SK-N-SH (cell line): ENCODE measurements at regions not wholly inside any gene's neighbourhood (a gene's known extent, or its start where the extent isn't known, plus 50 kb on each side); places are given as distances from the start of the nearest gene placed in this dataset.
A peak's percentile ranks its signal among the peaks of the same experiment; 100 is the strongest.

Experiments used
- CTCF ChIA-PET: fragments of 300-600, 350-600 bp; formaldehyde crosslinking; extraction: SDS; loops from one replicate; lab custom pipeline; 2021; lab: Yijun Ruan, JAX
- POLR2A ChIA-PET: fragments of 350-600 bp; sonication (Branson Sonifier 250); formaldehyde crosslinking; extraction: SDS; loops from one replicate; lab custom pipeline; 2020; ENCODE audit warnings: antibody characterized with exemption, inconsistent platforms; lab: Yijun Ruan, JAX
- DNase-seq: peaks from one replicate; pipeline ENCODE4 v3.0.0; 2012
- H2AFZ ChIP-seq: fragments of 200-600 bp; sonication (generic); 2 replicates; pipeline ENCODE4 v1.8.1; 2016; ENCODE audit warnings: antibody characterized with exemption, mild to moderate bottlenecking, low read depth
- H3F3A ChIP-seq: fragments of 200-600 bp; sonication (generic); replicated peaks from 2 replicates; pipeline ENCODE3; 2016; ENCODE audit warnings: antibody characterized with exemption, mild to moderate bottlenecking; ENCODE audit not compliant: insufficient read depth
- H3K27ac ChIP-seq, 2 experiments: fragments of 200-500 bp in 1 of 2; fragments of 200-600 bp in 1 of 2; sonication (Bioruptor generic) in 1 of 2; sonication (generic), shearing (Covaris generic) in 1 of 2; 2 replicates each; pipeline versions ENCODE4 v1.5.1 to v1.6.1; 2014 to 2016; ENCODE audit warnings: low read depth in 2 of 2, inconsistent platforms in 1 of 2, low read length in 1 of 2, mild to moderate bottlenecking in 1 of 2, mixed read lengths in 1 of 2
- H3K27me3 ChIP-seq: fragments of 200-600 bp; sonication (generic), shearing (Covaris generic); 2 replicates; pipeline ENCODE4 v1.6.1; 2016; ENCODE audit warnings: mixed run types; ENCODE audit not compliant: insufficient read depth
- H3K36me3 ChIP-seq, 2 experiments: fragments of 200-500 bp in 1 of 2; fragments of 200-600 bp in 1 of 2; sonication (Bioruptor generic) in 1 of 2; sonication (generic) in 1 of 2; replicated peaks in 1 of 2; 2 replicates each; pipeline versions ENCODE3 to v1.5.1; 2014 to 2016; ENCODE audit warnings: low read length in 1 of 2, mild to moderate bottlenecking in 1 of 2; ENCODE audit not compliant: insufficient read depth in 2 of 2, control insufficient read depth in 1 of 2
- H3K4me1 ChIP-seq, 2 experiments: fragments of 200-500 bp in 1 of 2; fragments of 200-600 bp in 1 of 2; sonication (Bioruptor generic) in 1 of 2; sonication (generic), shearing (Covaris generic) in 1 of 2; 2 replicates each; pipeline versions ENCODE4 v1.5.1 to v1.6.1; 2014 to 2016; ENCODE audit warnings: low read depth in 1 of 2, low read length in 1 of 2, mixed run types in 1 of 2; ENCODE audit not compliant: insufficient read depth in 2 of 2, control insufficient read depth in 1 of 2
- H3K4me2 ChIP-seq: fragments of 200-600 bp; sonication (generic), shearing (Covaris generic); 2 replicates; pipeline ENCODE4 v1.6.1; 2017; ENCODE audit warnings: mixed run types
- H3K4me3 ChIP-seq, 2 experiments: fragments of 200-500 bp in 1 of 2; fragments of 200-600 bp in 1 of 2; sonication (Bioruptor generic) in 1 of 2; sonication (generic), shearing (Covaris generic) in 1 of 2; 2 replicates each; pipeline versions ENCODE4 v1.5.1 to v1.8.1; 2014 to 2016; ENCODE audit warnings: low read depth in 2 of 2, inconsistent platforms in 1 of 2, low read length in 1 of 2, mild to moderate bottlenecking in 1 of 2, mixed read lengths in 1 of 2, moderate library complexity in 1 of 2
- H3K79me2 ChIP-seq: fragments of 200-600 bp; sonication (generic); 2 replicates; pipeline ENCODE4 v1.8.1; 2017; ENCODE audit warnings: mild to moderate bottlenecking; ENCODE audit not compliant: insufficient read depth
- H3K9ac ChIP-seq: fragments of 200-600 bp; sonication (generic); 2 replicates; pipeline ENCODE4 v1.6.1; 2017; ENCODE audit warnings: mixed run types
- H3K9me2 ChIP-seq: fragments of 200-600 bp; sonication (generic); 2 replicates; pipeline ENCODE4 v1.6.1; 2017; ENCODE audit warnings: mixed run types
- H3K9me3 ChIP-seq: fragments of 200-600 bp; sonication (generic); 2 replicates; pipeline ENCODE4 v1.6.1; 2017; ENCODE audit warnings: mixed run types, mild to moderate bottlenecking, moderate library complexity
- H4K20me1 ChIP-seq: fragments of 200-600 bp; sonication (generic); 2 replicates; pipeline ENCODE4 v1.6.1; 2017; ENCODE audit warnings: mild to moderate bottlenecking, mixed run types; ENCODE audit not compliant: insufficient read depth
- CHD2 ChIP-seq: fragments of 150-350 bp; IDR thresholded peaks from 2 replicates; pipeline ENCODE4 v1.6.1; 2018; ENCODE audit warnings: low read length; ENCODE audit not compliant: partially characterized antibody
- ELF1 ChIP-seq: IDR thresholded peaks from 2 replicates; pipeline ENCODE4 v1.4.0; 2012
- EZH2phosphoT487 ChIP-seq: fragments of 200-600 bp; sonication (generic); IDR thresholded peaks from 2 replicates; pipeline ENCODE4 v1.6.1; 2017; ENCODE audit warnings: low read depth, mixed run types, mild to moderate bottlenecking, antibody characterized with exemption, moderate library complexity, borderline replicate concordance
- FOXM1 ChIP-seq: IDR thresholded peaks from 2 replicates; pipeline ENCODE4 v1.4.0; 2012; ENCODE audit warnings: low read depth, mild to moderate bottlenecking
- GABPA ChIP-seq: IDR thresholded peaks from 2 replicates; pipeline ENCODE4 v1.4.0; 2012; ENCODE audit warnings: low read depth, mild to moderate bottlenecking
- GATA2 ChIP-seq: sonication (generic); formaldehyde crosslinking; IDR thresholded peaks from 2 replicates; pipeline ENCODE4 v1.5.0; 2020; ENCODE audit warnings: mild to moderate bottlenecking, missing genetic modification reagents
- JUND ChIP-seq: IDR thresholded peaks from 2 replicates; pipeline ENCODE4 v1.4.0; 2012
- MAX ChIP-seq: IDR thresholded peaks from 2 replicates; pipeline ENCODE4 v1.4.0; 2012; ENCODE audit warnings: low read depth
- MEF2A ChIP-seq: IDR thresholded peaks from 2 replicates; pipeline ENCODE4 v1.4.0; 2012; ENCODE audit warnings: low read depth, borderline replicate concordance
- MXI1 ChIP-seq: IDR thresholded peaks from 2 replicates; pipeline ENCODE4 v1.6.1; 2012; ENCODE audit warnings: mild to moderate bottlenecking, low read depth, low read length, improper control_type of control experiment
- NFIC ChIP-seq: IDR thresholded peaks from 2 replicates; pipeline ENCODE4 v1.4.0; 2012; ENCODE audit warnings: borderline replicate concordance
- NRF1 ChIP-seq: IDR thresholded peaks from 2 replicates; pipeline ENCODE4 v1.6.1; 2012; ENCODE audit warnings: low read depth, mild to moderate bottlenecking, low read length
- RAD21 ChIP-seq: IDR thresholded peaks from 2 replicates; pipeline ENCODE4 v1.6.1; 2012; ENCODE audit warnings: mild to moderate bottlenecking, low read length
- RCOR1 ChIP-seq: fragments of 150-350 bp; IDR thresholded peaks from 2 replicates; pipeline ENCODE4 v1.6.1; 2017; ENCODE audit warnings: antibody characterized with exemption, low read length
- RXRA ChIP-seq: IDR thresholded peaks from 2 replicates; pipeline ENCODE4 v1.4.0; 2012; ENCODE audit warnings: low read depth, mild to moderate bottlenecking, borderline replicate concordance
- SIN3A ChIP-seq: IDR thresholded peaks from 2 replicates; pipeline ENCODE4 v1.6.1; 2012; ENCODE audit warnings: low read depth, mild to moderate bottlenecking, low read length, moderate library complexity, borderline replicate concordance
- SMC3 ChIP-seq: IDR thresholded peaks from 2 replicates; pipeline ENCODE4 v1.6.1; 2012; ENCODE audit warnings: low read depth, low read length, improper control_type of control experiment
- TAF1 ChIP-seq: IDR thresholded peaks from 2 replicates; pipeline ENCODE4 v1.6.1; 2012; ENCODE audit warnings: low read depth, mild to moderate bottlenecking, low read length, moderate library complexity, borderline replicate concordance
- TEAD4 ChIP-seq: IDR thresholded peaks from 2 replicates; pipeline ENCODE4 v1.4.0; 2012; ENCODE audit warnings: mild to moderate bottlenecking, borderline replicate concordance; ENCODE audit not compliant: insufficient read depth
- YY1 ChIP-seq: IDR thresholded peaks from 2 replicates; pipeline ENCODE4 v1.4.0; 2012; ENCODE audit warnings: low read depth, mild to moderate bottlenecking
- ZBTB33 ChIP-seq: IDR thresholded peaks from 2 replicates; pipeline ENCODE4 v1.4.0; 2012; ENCODE audit warnings: low read depth, borderline replicate concordance
- WGBS: methylation state at CpG from one replicate; pipeline ENCODE4 v1.1.6; 2017; ENCODE audit warnings: low lambda C conversion rate; 5-methylcytosine and 5-hydroxymethylcytosine counted together
- TF ChIP-seq, protein P1 (sequence below): IDR thresholded peaks from 2 replicates; pipeline ENCODE4 v1.6.1; 2012; ENCODE audit warnings: mild to moderate bottlenecking, low read depth, low read length, moderate library complexity

DNA sequence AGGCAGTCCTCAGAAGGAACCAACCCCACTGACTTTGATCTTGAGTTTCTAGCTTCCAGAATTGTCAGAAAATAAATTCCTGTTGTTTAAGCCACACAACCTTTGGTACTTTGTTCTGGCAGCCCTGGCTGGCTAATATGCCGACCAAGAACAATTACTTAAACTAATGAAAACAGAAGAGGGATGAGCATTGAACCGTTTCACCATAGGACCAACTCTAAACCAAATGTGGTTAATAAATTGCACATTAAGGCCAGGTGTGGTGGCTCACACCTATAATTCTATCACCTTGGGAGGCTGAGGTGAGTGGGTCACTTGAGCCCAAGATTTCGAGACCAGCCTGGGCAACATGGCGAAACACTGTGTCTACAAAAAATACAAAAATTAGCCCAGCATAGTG, 160.9 kb upstream of the RAI14 start (continued):
- TF ChIP-seq FOXM1 (no peak), ZBTB33 (no peak), ELF1 (no peak), RXRA (no peak), GABPA (no peak), SMC3 (no peak), RCOR1 (no peak), RAD21 (no peak)

DNA sequence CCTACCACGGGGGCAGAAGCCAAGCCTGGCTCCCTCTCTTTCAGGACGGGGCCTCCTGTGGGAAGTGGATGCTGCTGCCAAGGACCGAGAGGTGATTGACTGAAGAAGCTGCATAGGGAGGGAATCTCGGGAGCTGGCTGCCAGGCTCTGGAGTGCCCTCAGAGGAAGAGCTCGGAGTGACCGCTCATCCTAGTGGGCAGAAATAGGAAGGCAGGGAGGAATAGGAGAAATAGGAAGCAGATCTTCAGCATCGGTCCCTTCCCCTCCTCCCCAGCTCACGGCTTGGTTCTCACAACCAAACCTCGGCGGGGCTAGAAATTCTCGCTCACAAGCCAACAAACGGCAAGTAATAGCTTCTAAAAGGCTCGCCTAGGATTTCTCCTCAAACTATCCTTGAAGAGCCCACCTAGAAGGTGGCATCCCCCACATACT, 159.9 kb upstream of the RAI14 start:
- Histone ChIP-seq H3F3A (peaks cover 6% of the 10 kb centered on the region), H4K20me1 (no peaks in the 10 kb centered on the region), H3K9me2 (no peaks in the 10 kb centered on the region), H3K9me3 (no peaks in the 10 kb centered on the region), H3K9ac (peak overlapping the region; percentile 19; the same call in 1 of the 2 replicates), H3K4me2 (peak overlapping the region; percentile 33; the same call in 1 of the 2 replicates), H3K4me3 (no peak overlapping the region), H3K27ac (peak overlapping the region in 1 of 2 experiments; percentile 40; a peak in 1 of 4 replicates), H3K4me1 (peaks cover 0 to 4% of the 10 kb centered on the region in 2 experiments; a peak in 3 of 4 replicates), H3K27me3 (no peaks in the 10 kb centered on the region), H3K79me2 (no peaks in the 10 kb centered on the region), H3K36me3 (no peaks in the 10 kb centered on the region), H2AFZ (peak overlapping the region; percentile 64)
- CTCF ChIA-PET = interaction anchor here (2.5 to 4.3 kb wide), 2 partner anchors 10 to 402 kb away, joined by 10 to 28 read pairs; no protein-coding TSS in a partner anchor
- TF ChIP-seq CHD2 = no peak
- TF ChIP-seq SIN3A = no peak
- TF ChIP-seq TEAD4 = no peak
- no peak for TF ChIP-seq ZBTB33
- TF ChIP-seq RAD21 = no peak
- TF ChIP-seq EZH2phosphoT487 = no peak
- TF ChIP-seq GATA2 (CRISPR knock-in tag) = no peak
- TF ChIP-seq NFIC = no peak
- TF ChIP-seq, protein P1, sequence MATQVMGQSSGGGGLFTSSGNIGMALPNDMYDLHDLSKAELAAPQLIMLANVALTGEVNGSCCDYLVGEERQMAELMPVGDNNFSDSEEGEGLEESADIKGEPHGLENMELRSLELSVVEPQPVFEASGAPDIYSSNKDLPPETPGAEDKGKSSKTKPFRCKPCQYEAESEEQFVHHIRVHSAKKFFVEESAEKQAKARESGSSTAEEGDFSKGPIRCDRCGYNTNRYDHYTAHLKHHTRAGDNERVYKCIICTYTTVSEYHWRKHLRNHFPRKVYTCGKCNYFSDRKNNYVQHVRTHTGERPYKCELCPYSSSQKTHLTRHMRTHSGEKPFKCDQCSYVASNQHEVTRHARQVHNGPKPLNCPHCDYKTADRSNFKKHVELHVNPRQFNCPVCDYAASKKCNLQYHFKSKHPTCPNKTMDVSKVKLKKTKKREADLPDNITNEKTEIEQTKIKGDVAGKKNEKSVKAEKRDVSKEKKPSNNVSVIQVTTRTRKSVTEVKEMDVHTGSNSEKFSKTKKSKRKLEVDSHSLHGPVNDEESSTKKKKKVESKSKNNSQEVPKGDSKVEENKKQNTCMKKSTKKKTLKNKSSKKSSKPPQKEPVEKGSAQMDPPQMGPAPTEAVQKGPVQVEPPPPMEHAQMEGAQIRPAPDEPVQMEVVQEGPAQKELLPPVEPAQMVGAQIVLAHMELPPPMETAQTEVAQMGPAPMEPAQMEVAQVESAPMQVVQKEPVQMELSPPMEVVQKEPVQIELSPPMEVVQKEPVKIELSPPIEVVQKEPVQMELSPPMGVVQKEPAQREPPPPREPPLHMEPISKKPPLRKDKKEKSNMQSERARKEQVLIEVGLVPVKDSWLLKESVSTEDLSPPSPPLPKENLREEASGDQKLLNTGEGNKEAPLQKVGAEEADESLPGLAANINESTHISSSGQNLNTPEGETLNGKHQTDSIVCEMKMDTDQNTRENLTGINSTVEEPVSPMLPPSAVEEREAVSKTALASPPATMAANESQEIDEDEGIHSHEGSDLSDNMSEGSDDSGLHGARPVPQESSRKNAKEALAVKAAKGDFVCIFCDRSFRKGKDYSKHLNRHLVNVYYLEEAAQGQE = no peak
- no peak for TF ChIP-seq MAX
- TF ChIP-seq JUND = no peak
- no peak for TF ChIP-seq MXI1
- no peak for TF ChIP-seq NRF1
- no peak for TF ChIP-seq FOXM1
- TF ChIP-seq TAF1 = no peak
- TF ChIP-seq MEF2A = no peak
- TF ChIP-seq YY1 = no peak
- no peak for TF ChIP-seq SMC3
- 65% methylated on average over 13 of the region's 13 CpGs for WGBS
- no peak for DNase-seq
- POLR2A ChIA-PET = no interaction called here
